HEK293 (cell line): ENCODE measurements at regions not wholly inside any gene's neighbourhood (a gene's known extent, or its start where the extent isn't known, plus 50 kb on each side); places are given as distances from the start of the nearest gene placed in this dataset.

ENCODE experiments used
- CTCF ChIA-PET: fragments of 350-600 bp; formaldehyde crosslinking; extraction: SDS; loops from one replicate; lab custom pipeline; 2021; ENCODE audit warnings: antibody characterized with exemption; lab: Yijun Ruan, JAX
- POLR2A ChIA-PET: fragments of 300-600 bp; formaldehyde crosslinking; extraction: SDS; loops from one replicate; lab custom pipeline; 2020; ENCODE audit warnings: antibody characterized with exemption, inconsistent platforms; lab: Yijun Ruan, JAX
- H3K27ac ChIP-seq: fragments of 200-500 bp; sonication (Bioruptor generic); 2 replicates; pipeline ENCODE4 v1.5.1; 2014; ENCODE audit warnings: low read depth, low read length, control low read depth, inconsistent platforms; ENCODE audit errors: extremely low read depth
- H3K36me3 ChIP-seq, 2 experiments: fragments of 200-500 bp in 1 of 2; sonication (Bioruptor generic) in 1 of 2; 1 replicate in 1 of 2; 2 replicates in 1 of 2; pipeline ENCODE4 v1.5.1; 2014 to 2017; ENCODE audit warnings: inconsistent platforms in 2 of 2, low read length in 2 of 2; ENCODE audit not compliant: control insufficient read depth in 2 of 2, insufficient read depth in 1 of 2
- H3K4me1 ChIP-seq: fragments of 200-500 bp; sonication (Bioruptor generic); 2 replicates; pipeline ENCODE4 v1.5.1; 2014; ENCODE audit warnings: mild to moderate bottlenecking, low read length, inconsistent platforms; ENCODE audit not compliant: control insufficient read depth, insufficient read depth
- H3K4me3 ChIP-seq: 2 replicates; pipeline ENCODE4 v1.5.1; 2011; ENCODE audit warnings: low read depth, mild to moderate bottlenecking, control low read depth, low read length, moderate library complexity
- H3K9me3 ChIP-seq: fragments of 200-500 bp; sonication (Bioruptor generic); 2 replicates; pipeline ENCODE4 v1.5.1; 2014; ENCODE audit warnings: low read depth, low read length, inconsistent platforms; ENCODE audit not compliant: control insufficient read depth, insufficient read depth
- GLIS1 ChIP-seq: fragments of 450-650 bp; formaldehyde crosslinking; IDR thresholded peaks from 2 replicates; pipeline ENCODE4 v1.5.1; 2016; ENCODE audit warnings: missing biosample characterization, missing genetic modification characterization
- KLF10 ChIP-seq: fragments of 450-650 bp; IDR thresholded peaks from 2 replicates; pipeline ENCODE4 v1.5.1; 2018; ENCODE audit warnings: missing biosample characterization, mild to moderate bottlenecking, missing genetic modification characterization
- PBX3 ChIP-seq: sonication (generic); formaldehyde crosslinking; IDR thresholded peaks from 2 replicates; pipeline ENCODE4 v1.8.1; 2022; ENCODE audit warnings: mild to moderate bottlenecking, moderate library complexity, missing genetic modification reagents
- ZBTB17 ChIP-seq: fragments of 450-650 bp; formaldehyde crosslinking; IDR thresholded peaks from 2 replicates; pipeline ENCODE4 v1.5.1; 2016; ENCODE audit warnings: missing biosample characterization, missing genetic modification characterization
- ZBTB20 ChIP-seq: fragments of 450-650 bp; formaldehyde crosslinking; IDR thresholded peaks from 2 replicates; pipeline ENCODE4 v1.5.1; 2016; ENCODE audit warnings: missing biosample characterization, missing genetic modification characterization
- ZNF292 ChIP-seq: fragments of 450-650 bp; formaldehyde crosslinking; IDR thresholded peaks from 2 replicates; pipeline ENCODE4 v1.5.1; 2016; ENCODE audit warnings: low read depth, missing biosample characterization, missing genetic modification characterization, borderline replicate concordance
- ZNF341 ChIP-seq: fragments of 450-650 bp; formaldehyde crosslinking; IDR thresholded peaks from 2 replicates; pipeline ENCODE4; 2016; ENCODE audit warnings: low read depth, missing biosample characterization, missing genetic modification characterization
- ZNF449 ChIP-seq: fragments of 450-650 bp; formaldehyde crosslinking; IDR thresholded peaks from 2 replicates; pipeline ENCODE4 v1.5.1; 2017; ENCODE audit warnings: missing biosample characterization, mild to moderate bottlenecking, missing genetic modification characterization, moderate library complexity
- ZNF518A ChIP-seq: fragments of 450-650 bp; formaldehyde crosslinking; conservative IDR thresholded peaks from 2 replicates; pipeline ENCODE4 v1.5.1; 2016; ENCODE audit warnings: low read depth, missing biosample characterization, missing genetic modification characterization
- ZNF610 ChIP-seq: fragments of 450-650 bp; formaldehyde crosslinking; IDR thresholded peaks from 2 replicates; pipeline ENCODE4 v1.5.1; 2016; ENCODE audit warnings: missing biosample characterization, missing genetic modification characterization, borderline replicate concordance
- ZNF670 ChIP-seq: fragments of 450-650 bp; formaldehyde crosslinking; IDR thresholded peaks from 2 replicates; pipeline ENCODE4 v1.5.1; 2016; ENCODE audit warnings: missing biosample characterization, missing genetic modification characterization, low read depth
- ZSCAN30 ChIP-seq: fragments of 450-650 bp; IDR thresholded peaks from 2 replicates; pipeline ENCODE4 v1.5.1; 2018; ENCODE audit warnings: missing biosample characterization, mild to moderate bottlenecking, missing genetic modification characterization, moderate library complexity

GRCh38 chr4:3856604-3857204 is 90.5 kb downstream of the ADRA2C start:
- TF ChIP-seq GLIS1 (tag by site-specific recombination) (0 out of 2 replicates have a peak, but pooled peaks have one; percentile 9), ZNF449 (tag by site-specific recombination) (no peak)
- TF ChIP-seq, all 188 proteins: peak for 1
- POLR2A ChIA-PET: no interaction called here
- Histone ChIP-seq H3K9me3 (no peaks in the 10 kb centered on the region), H3K4me1 (no peaks in the 10 kb centered on the region), H3K36me3 (no peaks in the 10 kb centered on the region), H3K4me3 (no peak overlapping the region), H3K27ac (no peak overlapping the region)
- CTCF ChIA-PET: interaction anchor here (1.9 kb wide), 1 partner anchor 24 kb away, joined by 5 read pairs; no protein-coding TSS in a partner anchor

- ChIA-PET CTCF (interaction anchor here (1.9 kb wide), 1 partner anchor 23 kb away, joined by 5 read pairs; no protein-coding TSS in a partner anchor), POLR2A (no interaction called here)
- Histone ChIP-seq H3K4me3 (no peak overlapping the region), H3K4me1 (no peaks in the 10 kb centered on the region), H3K9me3 (no peaks in the 10 kb centered on the region), H3K36me3 (no peaks in the 10 kb centered on the region), H3K27ac (no peak overlapping the region)
- no peak for TF ChIP-seq ZNF670 (tag by site-specific recombination)
- TF ChIP-seq ZBTB20: 0 out of 2 replicates have a peak, but pooled peaks have one; percentile 27
- no peak for TF ChIP-seq ZSCAN30 (tag by site-specific recombination)
- peak; percentile 72 for TF ChIP-seq ZBTB17 (tag by site-specific recombination)
Measured at GRCh38 chr4:3857269-3857926, 91.2 kb downstream of the ADRA2C start.

GRCh38 chr4:3858046-3858730 is 92.0 kb downstream of the ADRA2C start:
- ChIA-PET CTCF (interaction anchor here (1.9 kb wide), 1 partner anchor 22 kb away, joined by 5 read pairs; no protein-coding TSS in a partner anchor), POLR2A (no interaction called here)
- no peaks in the 10 kb centered on the region for H3K4me1 ChIP-seq
- H3K36me3 ChIP-seq: no peaks in the 10 kb centered on the region
- H3K4me3 ChIP-seq: no peak overlapping the region
- H3K9me3 ChIP-seq: no peaks in the 10 kb centered on the region
- H3K27ac ChIP-seq: no peak overlapping the region
- TF ChIP-seq ZNF341 (tag by site-specific recombination) (peak; percentile 37; the same call in 1 of the 2 replicates), ZNF610 (tag by site-specific recombination) (no peak), ZNF518A (tag by site-specific recombination) (no peak), PBX3 (CRISPR knock-in tag) (no peak), KLF10 (tag by site-specific recombination) (no peak), ZNF292 (tag by site-specific recombination) (no peak)
